ENCODE measurements at regions not wholly inside any gene's neighbourhood (a gene's known extent, or its start where the extent isn't known, plus 50 kb on each side); places are given as distances from the start of the nearest gene placed in this dataset.
A peak's percentile ranks its signal among the peaks of the same experiment; 100 is the strongest.

DNA sequence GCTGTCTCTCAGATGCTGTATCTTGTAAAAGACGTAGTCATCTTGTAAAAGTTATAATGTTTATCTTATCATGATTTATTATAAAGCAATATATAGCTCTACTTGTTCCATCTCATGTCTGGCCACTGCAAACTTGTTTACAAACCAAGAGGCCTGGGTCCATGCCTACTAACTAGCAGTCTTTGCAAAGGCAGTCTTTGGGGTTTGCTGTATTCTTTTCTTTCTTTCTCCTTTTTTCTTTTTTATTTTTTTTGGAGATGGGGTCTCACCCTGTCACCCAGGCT is 272.6 kb downstream of the GATA3 start:
- H3K4me1 ChIP-seq, result peaks cover 0 to 3% (median 2%) of the 10 kb centered on the region in 4 donors
- no peak overlapping the region for H3K27ac ChIP-seq
- H3K4me3 ChIP-seq, result no peak overlapping the region
- TF ChIP-seq, protein P1, sequence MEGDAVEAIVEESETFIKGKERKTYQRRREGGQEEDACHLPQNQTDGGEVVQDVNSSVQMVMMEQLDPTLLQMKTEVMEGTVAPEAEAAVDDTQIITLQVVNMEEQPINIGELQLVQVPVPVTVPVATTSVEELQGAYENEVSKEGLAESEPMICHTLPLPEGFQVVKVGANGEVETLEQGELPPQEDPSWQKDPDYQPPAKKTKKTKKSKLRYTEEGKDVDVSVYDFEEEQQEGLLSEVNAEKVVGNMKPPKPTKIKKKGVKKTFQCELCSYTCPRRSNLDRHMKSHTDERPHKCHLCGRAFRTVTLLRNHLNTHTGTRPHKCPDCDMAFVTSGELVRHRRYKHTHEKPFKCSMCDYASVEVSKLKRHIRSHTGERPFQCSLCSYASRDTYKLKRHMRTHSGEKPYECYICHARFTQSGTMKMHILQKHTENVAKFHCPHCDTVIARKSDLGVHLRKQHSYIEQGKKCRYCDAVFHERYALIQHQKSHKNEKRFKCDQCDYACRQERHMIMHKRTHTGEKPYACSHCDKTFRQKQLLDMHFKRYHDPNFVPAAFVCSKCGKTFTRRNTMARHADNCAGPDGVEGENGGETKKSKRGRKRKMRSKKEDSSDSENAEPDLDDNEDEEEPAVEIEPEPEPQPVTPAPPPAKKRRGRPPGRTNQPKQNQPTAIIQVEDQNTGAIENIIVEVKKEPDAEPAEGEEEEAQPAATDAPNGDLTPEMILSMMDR (IDR thresholded peaks at IDR 0.05), result no peak
- no peaks in the 10 kb centered on the region for H3K36me3 ChIP-seq
- no peaks in the 10 kb centered on the region for H3K9me3 ChIP-seq
- H3K27me3 ChIP-seq, result peaks cover 0 to under 1% of the 10 kb centered on the region in 2 donors
- DNase-seq, result no peak
- intact Hi-C loops (cut with DNase I; ENCODE audit: low total_unique reads), result no loop called here

DNA sequence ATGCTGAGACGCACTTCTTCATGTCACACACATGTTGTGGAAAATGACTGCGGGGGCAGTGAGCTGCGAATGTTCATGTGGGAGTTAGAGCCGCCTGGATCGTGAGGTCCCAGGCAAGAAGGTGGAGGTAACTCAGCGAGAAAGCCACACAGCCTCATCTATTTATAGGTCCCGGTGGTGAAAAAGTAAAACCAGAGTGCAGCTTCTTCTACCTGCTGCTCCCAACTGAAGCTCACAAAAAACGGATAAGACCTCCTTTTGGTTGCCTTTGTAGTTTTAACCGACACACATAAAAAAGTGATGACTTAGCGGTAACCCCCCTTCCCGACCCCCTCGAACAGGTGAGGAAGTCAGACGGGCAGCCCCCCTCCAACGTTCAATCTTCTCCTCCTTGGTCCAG is 276.9 kb downstream of the GATA3 start:
- H3K27ac ChIP-seq, result no peak overlapping the region
- H3K9me3 ChIP-seq, result no peaks in the 10 kb centered on the region
- intact Hi-C loops (cut with DNase I; ENCODE audit: low total_unique reads), result no loop called here
- H3K4me3 ChIP-seq, result no peak overlapping the region
- TF ChIP-seq, protein P1 (IDR thresholded peaks at IDR 0.05), result no peak
- no peak for DNase-seq
- H3K4me1 ChIP-seq, result peaks cover 0 to 12% (median 8%) of the 10 kb centered on the region in 4 donors
- no peaks in the 10 kb centered on the region for H3K36me3 ChIP-seq
- H3K27me3 ChIP-seq, result peaks cover 0 to 14% of the 10 kb centered on the region in 2 donors

DNA sequence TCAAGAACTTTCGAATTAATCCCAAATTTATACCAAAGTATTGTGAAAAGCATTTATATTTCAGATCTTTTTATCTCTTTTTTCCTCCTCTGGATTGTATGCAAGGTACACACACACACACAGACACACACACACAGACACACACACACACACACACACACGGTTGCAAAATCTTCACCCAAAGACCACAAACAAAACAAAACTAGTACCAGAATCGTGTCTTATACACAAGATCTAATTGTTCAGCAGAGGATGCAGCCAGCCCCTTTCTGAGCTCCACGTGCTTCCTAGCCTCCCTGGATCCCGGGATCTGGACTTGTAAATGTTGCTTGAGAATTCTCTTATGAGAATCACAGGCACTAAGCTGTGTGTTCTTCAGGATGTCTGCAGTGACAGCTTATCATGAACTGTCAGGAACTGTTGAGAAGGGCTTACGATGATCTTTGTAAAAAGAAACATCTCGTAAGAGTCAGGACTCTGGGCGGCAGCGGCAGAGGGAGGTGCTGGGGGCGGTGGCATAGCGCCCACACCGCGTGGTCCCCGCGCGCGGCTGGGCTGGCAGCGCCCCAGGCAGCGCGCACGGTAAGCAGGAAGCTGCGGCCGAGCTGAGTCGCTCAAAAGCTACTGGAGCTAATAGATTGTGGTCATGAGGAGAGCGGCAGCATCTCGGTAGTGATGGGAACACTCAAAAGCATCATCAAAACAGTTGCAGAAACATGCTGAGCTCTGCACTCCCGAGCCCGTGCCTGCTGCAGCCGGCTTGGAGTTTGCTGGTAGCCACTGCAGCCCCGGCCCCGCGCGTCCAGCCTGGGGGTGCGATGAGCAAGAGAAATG is 277.6 kb downstream of the GATA3 start:
- Histone ChIP-seq H3K27ac (no peak overlapping the region), H3K4me1 (peaks cover 0 to 12% (median 8%) of the 10 kb centered on the region in 4 donors), H3K27me3 (peaks cover 0 to 14% of the 10 kb centered on the region in 2 donors), H3K4me3 (peak overlapping the region in 1 of 2 donors; percentile 35), H3K9me3 (no peaks in the 10 kb centered on the region), H3K36me3 (no peaks in the 10 kb centered on the region)
- intact Hi-C loops (cut with DNase I; ENCODE audit: low total_unique reads), result no loop called here
- TF ChIP-seq, protein P1 (IDR thresholded peaks at IDR 0.05), result no peak
- DNase-seq, result peak; percentile 27 to 65

DNA sequence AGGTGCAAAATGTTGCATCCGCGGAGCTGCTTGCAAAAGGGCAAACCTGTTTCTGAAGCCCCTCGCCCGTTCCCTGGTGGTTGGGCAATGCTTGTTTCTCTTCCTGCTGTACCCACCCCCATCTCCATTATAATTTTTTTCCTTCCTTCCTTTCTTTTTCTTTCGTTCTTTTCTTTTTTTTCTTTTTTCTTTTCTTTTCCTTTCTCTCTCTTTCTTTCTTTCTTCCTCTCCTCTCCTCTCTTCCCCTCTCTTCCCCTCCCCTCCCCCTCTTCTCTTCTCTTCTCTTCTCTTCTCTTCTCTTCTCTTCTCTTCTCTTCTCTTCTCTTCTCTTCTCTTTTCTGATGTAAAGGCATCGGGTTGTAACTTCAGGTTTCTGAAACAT is 278.2 kb downstream of the GATA3 start:
- Histone ChIP-seq H3K4me1 (peaks cover 0 to 12% (median 8%) of the 10 kb centered on the region in 4 donors), H3K9me3 (no peaks in the 10 kb centered on the region), H3K27ac (no peak overlapping the region), H3K4me3 (peak overlapping the region in 1 of 2 donors; percentile 35), H3K36me3 (no peaks in the 10 kb centered on the region), H3K27me3 (peaks cover 0 to 14% of the 10 kb centered on the region in 2 donors)
- intact Hi-C loops (cut with DNase I; ENCODE audit: low total_unique reads), result no loop called here
- no peak for DNase-seq
- TF ChIP-seq, protein P1 (IDR thresholded peaks at IDR 0.05), result no peak

DNA sequence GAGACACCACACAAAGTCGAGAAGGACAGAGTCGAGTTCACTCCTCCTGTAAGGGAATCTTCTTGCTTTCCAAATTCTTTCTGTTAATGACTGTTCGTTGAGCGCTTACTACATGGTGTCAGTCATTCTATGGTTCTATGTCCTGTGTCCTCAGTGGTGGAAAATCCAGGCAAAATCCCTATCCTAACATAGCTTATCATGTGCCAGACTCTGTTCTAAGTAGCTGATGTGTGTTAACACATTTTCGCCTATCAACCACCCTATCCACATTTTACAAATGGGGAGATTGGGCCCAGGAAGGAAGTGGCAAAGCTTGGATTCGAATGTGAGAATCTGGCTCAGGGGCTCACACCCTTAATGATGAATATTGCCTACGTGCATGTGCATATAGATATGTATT is 280.1 kb downstream of the GATA3 start:
- Histone ChIP-seq H3K27ac (no peak overlapping the region), H3K27me3 (peaks cover 0 to 14% of the 10 kb centered on the region in 2 donors), H3K4me1 (peaks cover 0 to 12% (median 8%) of the 10 kb centered on the region in 4 donors), H3K4me3 (no peak overlapping the region), H3K36me3 (no peaks in the 10 kb centered on the region), H3K9me3 (no peaks in the 10 kb centered on the region)
- intact Hi-C loops (cut with DNase I; ENCODE audit: low total_unique reads), result no loop called here
- TF ChIP-seq, protein P1 (IDR thresholded peaks at IDR 0.05), result no peak
- no peak for DNase-seq

Data from tibial artery (tissue), 4 donors.